ENCODE measurements at regions not wholly inside any gene's neighbourhood (a gene's known extent, or its start where the extent isn't known, plus 50 kb on each side); places are given as distances from the start of the nearest gene placed in this dataset.

- TF ChIP-seq CTCF (IDR thresholded peaks at IDR 0.05 in 8 of 11, conservative IDR thresholded peaks at IDR 0.05 in 3 of 11) (no peak), POLR2A (IDR thresholded peaks at IDR 0.05) (no peak)
Observed at GRCh38 chr10:107544706-107545520, 380.4 kb upstream of the SORCS1 start.

All from spleen (tissue), 7 donors.